CMK (cell line): ENCODE measurements at regions not wholly inside any gene's neighbourhood (a gene's known extent, or its start where the extent isn't known, plus 50 kb on each side); places are given as distances from the start of the nearest gene placed in this dataset.
A peak's percentile ranks its signal among the peaks of the same experiment; 100 is the strongest.
"Not testable (repeated sequence)": the region's sequence is repeated elsewhere in the genome, so short reads cannot be mapped to it uniquely, and the experiment has no call there.

ENCODE experiments used
- DNase-seq: peaks from one replicate; pipeline ENCODE4 v3.0.0-alpha.2; 2010; ENCODE audit warnings: low read depth

DNA sequence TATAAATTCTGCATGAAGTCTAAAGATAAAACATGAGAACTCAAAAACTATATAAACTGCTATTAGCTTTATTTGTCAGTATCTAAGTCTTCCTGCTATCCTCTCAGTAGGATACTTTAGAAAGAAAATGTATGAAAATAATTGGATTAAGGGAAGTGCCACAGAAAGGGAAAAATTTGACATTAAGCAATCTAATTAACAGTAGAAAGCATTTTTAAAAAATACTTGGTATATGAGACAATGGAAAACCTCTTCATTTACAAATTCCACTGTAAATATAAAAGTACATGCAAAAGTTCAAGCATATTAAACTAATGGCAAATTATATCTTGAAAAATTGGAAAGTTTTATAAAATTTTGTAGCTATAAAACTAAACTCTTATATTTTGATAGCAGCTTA lies 518.6 kb upstream of the NUDT12 start:
- DNase-seq: no peak

DNA sequence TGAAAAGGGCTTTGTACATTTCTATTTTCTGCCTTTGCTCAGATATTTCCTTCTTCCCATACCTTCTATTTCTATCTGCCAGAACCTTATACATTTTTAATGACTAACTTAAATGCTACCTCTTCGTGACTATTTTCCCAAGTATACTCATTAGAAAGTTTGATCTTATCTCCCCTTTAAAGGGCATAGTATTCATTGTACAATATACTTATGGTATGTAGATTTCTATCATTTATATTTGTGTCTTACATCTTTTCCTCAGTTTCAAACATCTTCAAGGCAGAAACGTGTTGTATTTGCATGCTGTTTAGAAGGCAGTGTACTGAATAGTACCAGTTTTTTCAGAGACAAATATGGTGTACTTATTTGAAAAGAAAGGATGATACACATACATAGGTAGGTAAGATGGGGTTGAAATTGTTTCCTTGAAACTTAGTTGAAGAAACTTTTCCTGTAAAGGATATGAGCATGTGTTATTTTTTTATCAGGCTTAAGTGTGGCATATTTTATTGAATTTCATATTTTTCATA lies 518.1 kb upstream of the NUDT12 start:
- no peak for DNase-seq

DNA sequence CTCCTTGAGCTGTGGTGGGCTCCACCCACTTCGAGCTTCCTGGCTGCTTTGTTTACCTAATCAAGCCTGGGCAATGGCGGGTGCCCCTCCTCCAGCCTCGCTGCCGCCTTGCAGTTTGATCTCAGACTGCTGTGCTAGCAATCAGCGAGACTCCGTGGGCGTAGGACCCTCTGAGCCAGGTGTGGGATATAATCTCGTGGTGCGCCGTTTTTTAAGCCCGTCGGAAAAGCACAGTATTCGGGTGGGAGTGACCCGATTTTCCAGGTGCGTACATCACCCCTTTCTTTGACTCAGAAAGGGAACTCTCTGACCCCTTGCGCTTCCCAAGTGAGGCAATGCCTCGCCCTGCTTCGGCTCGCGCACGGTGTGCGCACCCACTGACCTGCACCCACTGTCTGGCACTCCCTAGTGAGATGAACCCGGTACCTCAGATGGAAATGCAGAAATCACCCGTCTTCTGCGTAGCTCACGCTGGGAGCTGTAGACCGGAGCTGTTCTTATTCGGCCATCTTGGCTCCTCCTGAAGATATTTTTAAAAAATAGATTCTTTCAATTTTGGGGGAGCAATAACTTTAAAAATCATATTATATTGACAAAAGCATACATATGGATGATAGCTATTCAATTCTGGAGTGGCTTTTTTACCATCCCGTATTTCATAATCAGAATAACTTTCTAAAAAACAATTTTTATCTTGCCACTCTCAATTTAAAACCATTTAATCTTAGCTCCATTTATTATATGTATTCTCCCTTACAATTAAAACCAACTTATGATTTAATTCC lies 517.5 kb upstream of the NUDT12 start:
- not testable (repeated sequence) for DNase-seq

DNA sequence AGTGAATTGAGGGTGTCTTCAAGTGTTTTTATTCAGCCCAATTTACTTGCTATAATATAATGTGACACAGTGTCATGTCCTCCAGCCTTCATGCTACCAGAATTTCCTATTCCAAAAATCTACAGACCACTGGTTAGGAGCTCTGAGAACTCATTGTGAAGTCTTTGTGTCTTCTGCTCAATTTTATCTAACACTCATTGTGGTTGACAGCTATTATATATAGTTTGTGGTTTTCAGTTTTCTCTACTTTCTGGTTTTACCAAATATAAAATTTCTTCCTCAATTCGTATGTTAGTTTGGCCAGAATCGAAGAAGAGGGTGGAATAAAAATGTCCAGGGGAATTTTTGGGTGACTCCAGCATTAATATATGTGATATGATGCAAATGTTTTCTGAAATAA lies 509.3 kb upstream of the NUDT12 start:
- DNase-seq: no peak

DNA sequence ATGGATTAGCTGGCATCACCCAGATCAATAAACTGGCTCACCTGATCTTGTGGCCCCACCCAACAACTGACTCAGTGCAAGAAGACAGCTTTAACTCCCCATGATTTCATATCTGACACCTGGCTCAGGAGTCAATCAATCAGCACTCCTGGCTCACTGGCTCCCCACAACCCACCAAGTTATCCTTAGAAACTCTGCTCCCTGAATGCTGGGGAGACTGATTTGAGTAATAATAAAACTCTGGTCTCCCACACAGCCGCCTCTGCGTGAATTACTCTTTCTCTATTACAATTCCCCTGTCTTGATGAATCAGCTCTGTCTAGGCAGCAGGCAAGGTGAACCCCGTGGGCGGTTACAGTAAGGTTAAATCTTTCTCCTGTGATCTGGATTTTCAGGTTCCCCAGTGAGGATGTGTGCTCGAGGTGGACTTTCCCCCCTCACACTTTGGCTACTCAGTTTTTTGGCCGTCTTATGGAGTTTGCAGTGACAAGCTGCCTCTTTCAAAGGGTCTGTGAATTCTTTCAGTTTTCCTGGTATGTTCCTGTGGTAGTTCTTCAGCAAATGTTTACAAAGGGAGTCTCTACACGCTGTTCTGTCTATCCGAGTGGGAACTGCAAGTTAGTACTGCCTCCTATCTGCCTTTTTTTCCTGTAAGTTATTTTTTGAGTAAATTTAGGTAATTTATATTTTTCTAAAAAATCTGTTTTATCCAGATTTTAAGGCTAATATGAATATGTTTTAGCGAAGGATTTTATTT lies 500.2 kb upstream of the NUDT12 start:
- no peak for DNase-seq

DNA sequence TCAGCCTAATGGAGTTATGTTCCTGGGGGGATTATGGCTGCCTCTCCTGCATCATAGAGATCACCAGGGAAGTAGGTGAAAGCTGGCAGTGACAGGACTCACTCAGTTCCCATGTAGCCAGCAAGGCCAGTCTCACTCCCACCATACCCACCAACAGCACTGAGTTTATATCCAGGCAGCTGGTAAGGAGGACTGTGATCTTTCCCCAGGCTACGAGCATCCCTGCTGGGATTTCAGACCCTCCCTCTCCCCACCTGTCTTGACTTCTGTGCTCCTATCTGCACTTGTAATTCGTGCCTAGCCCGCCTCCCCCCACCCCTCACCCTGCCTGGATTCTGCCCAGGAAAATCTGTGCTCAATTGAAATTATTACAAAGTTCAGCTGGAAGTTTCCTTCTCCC lies 499.1 kb upstream of the NUDT12 start:
- DNase-seq: no peak

DNA sequence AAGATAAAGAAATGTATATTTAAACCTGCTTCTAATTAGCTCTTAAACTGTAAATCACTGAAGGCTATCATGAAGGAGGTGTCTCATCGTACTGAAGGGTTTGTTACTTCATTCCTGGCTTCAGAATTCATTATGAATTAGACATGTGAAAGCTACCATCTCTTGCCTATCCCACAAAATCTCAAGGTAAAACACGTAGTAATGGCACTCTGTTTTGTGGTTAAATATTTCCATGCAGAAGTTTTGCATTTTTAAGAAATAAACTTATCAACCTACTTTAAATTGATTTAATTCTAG lies 490.7 kb upstream of the NUDT12 start:
- DNase-seq: no peak

DNA sequence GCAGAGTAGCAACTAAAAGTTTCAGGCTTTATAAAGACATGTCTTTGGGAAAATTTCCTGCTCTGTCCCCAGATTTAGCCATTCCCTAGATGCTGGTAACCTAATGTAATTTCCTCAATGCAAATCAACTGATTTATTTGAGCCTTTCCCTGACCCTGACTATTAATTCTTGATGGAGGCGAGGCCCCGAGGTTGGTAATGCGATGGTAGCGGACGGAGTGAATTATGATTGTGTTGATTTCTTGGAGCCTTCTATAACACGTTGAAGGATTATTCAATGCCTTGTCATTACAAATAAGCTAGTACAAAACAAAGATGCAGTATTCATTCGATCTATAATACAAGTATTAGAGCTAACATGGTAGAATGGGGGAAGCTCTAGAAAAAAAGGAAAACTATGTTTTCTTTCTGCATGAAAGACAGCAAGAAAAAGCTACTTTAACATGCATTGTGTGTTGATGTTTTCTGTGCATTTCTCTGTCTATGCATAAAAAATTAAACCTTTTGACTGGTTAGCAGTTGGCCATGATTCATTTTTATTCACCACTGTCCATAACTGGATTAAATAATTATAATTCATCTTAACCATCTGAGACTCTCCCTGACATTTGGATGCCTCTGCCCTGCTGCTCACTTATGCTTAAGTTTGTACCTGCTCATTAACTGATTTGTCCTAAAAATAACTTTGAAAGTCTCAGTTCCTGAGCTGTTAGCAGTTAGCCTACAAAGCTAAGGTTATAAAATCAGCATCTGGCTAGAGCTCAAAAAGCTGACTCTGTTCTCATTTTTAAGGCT lies 490.2 kb upstream of the NUDT12 start:
- no peak for DNase-seq

DNA sequence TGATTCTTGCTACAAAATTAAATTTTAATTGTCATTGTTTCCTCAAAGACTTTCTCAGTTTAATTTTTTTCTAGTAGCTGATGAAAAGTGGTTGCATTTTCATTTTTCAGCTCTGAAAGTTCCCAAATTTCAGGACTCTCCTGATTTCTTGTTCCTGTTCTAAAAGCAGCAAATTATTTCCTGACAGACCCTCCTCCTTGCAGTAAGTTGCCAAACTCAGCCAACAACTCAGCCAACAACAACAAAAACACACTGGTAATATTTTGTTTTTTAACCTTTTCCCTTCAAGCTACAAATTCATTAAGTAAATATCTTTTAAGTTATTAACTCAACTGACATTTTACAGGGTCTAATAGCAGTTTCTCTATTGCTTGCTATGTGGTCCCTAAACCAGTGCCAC lies 487.8 kb upstream of the NUDT12 start:
- no peak for DNase-seq

DNA sequence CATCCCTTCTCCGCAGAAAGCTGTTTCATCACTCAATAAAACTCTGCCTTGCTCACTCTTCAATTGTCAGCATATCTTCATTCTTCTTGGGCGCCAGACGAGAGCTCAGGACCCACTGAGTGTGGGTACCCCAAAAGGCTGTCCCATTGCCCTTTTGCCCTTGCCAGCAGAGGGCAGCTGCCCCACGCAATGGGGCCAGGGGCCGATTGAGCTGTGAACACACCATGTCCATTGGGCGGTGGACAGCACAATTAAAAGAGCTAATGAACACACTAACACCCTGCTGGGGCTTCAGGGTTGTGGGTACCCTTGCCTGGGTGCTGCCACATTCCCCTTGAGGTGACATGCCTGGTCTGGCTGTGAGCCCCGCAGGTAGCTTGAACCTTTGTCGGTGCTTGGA lies 487.2 kb upstream of the NUDT12 start:
- no peak for DNase-seq

DNA sequence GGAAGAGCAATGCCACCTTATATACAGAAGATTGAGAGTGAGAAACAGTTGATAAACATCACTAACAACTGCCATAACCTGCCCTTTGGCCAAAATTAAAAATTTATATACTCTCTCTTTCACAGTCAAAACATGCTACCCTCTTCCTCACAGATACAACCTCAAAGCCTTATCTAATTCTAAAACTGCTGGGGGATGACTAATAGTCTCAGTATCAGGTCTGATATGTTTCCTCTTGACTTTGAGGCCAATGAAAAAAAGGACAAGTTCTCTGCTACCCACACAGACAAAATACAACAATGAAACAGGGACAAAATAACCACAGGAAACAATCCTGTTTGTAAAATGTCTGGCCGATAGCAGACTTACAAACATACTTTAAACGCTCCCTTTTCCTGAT lies 485.6 kb upstream of the NUDT12 start:
- peak; percentile 7 for DNase-seq

DNA sequence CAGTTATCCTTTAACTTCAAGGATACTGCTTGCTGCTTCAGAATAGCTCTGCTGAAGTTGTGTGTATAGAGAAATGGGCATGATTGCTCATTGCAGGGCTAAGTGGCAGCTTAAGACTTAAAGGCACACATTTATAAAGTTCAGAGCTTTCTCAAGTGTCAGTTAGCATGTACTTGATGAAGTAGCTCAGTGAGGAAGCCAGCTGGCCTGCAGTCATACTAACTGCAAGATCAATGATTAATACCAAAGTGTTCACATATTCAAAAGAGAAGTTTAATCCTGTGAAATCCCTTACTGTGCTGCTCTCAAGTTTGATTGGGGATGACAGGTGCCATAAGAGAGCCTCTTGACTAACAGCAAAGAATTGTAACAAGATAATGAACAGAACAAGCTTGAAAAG lies 483.4 kb upstream of the NUDT12 start:
- no peak for DNase-seq

DNA sequence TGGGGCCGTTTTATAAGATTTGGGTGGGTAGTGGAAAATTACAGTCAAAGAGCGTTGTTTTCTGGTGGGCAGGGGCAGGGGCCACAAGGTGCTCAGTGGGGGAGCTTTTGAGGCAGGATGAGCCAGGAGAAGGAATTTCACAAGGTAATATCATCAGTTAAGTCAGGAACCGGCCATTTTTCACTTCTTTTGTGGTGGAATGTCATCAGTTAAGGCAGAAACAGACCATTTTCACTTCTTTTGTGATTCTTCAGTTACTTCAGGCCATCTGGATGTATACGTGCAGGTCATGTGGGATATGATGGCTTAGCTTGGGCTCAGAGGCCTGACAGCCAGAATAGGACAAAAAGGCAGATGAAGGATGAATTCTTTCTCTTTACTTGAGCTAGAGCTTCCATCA lies 477.3 kb upstream of the NUDT12 start:
- DNase-seq: not testable (repeated sequence)

DNA sequence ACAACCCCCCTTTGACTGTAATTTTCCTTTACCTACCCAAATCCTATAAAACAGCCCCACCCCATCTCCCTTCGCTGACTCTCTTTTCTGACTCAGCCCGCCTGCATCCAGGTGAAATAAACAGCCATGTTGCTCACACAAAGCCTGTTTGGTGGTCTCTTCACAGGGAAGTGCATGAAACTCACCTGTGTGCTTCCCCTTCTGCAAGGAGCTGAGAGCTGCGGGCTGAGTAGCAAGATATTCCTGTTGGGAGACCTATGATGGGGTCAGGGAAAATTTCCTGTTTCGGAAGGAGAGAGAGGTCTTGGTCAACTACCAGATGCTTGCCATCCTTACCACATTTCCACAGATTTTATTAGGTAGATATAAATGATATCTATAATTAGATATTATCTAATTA lies 474.5 kb upstream of the NUDT12 start:
- DNase-seq: not testable (repeated sequence)

DNA sequence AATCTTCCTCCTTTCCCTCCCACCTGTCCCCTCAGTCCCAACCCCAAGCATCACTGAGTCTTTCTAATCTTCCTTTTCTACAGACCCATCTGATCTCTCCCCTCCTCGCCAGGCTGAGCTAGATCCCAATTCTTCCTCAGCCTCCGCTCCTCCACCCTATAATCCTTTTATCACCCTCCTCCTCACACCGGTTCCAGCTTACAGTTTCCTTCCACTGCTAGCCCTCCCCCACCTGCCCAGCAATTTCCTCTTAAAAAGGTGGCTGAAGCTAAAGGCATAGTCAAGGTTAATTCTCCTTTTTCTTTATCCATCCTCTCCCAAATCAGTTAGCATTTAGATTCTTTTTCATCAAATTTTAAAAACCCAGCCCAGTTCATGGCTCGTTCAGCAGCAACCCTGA lies 470.6 kb upstream of the NUDT12 start:
- not testable (repeated sequence) for DNase-seq

DNA sequence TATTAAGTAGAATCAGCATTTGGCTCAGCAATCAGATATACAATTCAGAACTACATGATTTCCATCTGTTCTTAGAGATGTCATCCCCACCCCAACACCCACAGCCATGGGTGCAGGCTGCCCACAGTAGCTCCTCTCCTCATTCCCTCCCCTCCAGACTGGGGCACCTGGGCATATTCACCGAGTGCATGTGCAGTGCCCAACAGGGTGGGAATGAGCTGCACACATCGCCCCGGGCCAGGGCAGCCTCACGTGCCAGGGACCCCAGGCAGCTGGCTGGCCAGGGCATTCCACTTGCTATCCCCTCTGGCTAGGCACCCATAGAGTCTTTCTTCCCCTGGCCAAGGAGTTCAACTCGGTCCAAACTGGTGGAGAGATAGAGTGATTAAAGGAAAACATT lies 461.9 kb upstream of the NUDT12 start:
- no peak for DNase-seq

DNA sequence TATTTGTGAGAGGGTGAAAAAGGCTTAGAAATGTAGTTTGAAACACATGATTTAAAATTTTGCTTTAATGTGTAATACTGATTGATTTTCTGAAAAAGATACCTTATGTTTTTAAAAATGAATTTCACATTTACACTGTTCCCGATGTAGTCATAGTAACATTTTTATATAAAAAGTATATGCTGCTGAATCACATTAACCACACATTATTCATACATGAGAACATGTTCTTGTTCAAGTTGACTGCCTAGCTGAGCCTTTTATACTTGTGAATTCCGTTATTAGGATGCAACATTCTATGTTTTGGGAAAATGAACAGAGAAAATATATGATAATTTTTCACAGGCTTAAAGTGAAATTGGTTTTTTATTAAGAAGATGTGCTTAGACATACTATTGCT lies 461.1 kb upstream of the NUDT12 start:
- no peak for DNase-seq

DNA sequence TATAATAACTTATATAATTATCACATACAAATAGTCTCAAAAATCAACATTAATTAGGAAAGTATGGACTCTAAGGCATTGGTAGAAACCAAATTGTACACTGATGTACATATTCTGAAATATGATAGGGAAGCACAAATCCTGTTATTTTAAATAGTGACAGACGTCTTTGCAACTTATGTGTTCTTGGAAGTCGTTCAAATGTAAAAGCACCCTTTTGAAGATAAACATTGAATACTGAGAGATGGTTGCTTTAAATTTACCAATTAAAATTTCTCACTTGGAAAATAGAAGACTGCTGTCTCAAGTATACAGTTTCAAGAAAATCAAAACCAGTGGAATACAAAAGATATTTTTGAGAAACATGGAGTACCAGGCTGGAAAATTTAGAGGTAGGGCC lies 457.4 kb upstream of the NUDT12 start:
- no peak for DNase-seq

DNA sequence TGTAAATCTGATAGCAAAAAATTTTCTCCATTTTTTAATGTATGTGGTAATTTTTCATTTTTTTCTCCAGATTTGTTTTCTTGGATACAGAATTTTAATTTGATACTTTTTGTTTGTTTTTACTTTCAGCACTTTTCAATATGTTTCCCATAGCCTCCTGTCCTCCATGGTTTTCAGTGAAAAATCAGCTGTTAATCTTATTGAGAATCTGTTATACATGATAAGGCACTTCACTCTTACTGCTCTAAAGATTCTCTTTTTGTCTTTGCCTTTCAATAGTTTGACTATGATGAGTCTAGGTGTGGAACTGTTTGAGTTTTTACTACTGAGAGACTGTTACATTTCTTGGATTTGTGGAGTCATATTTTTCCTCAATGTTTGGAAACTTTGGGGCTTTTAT lies 455.7 kb upstream of the NUDT12 start:
- DNase-seq: no peak

DNA sequence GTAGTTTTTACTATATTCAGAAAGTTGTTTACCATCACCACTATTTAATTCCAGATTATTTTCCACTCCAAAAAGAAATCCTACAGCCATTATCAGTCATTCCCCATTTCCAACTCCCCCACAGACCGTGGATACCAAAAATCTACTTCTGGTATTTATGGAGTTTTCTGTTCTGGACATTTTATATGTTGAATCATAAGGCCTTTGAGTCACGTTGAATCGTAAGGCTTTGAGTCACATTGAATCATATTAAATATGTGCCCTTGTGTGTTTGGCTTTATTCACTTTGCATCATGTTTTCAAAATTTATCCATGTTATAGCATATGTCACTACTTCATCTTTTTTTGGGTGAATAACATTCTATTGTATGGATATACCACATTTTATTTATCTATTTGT lies 454.1 kb upstream of the NUDT12 start:
- no peak for DNase-seq

DNA sequence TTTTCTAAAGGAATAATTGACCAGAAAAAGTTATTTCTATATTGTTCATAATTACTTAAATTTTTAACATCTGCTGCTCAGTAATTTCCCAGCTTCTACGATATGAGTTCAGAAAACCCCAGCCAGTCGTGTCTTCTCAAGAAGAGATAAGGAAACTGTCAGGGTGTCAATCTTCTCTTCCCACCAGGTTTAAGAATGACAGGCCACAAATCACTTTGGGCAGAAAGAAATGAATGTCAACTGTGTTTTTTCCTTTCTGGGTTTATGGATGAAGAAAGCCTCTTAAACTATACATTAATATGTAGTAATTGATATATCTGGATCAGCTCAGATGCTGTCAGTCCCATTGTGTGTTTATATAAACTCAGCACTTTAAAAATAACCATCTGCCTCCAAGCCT lies 453.2 kb upstream of the NUDT12 start:
- DNase-seq: no peak

DNA sequence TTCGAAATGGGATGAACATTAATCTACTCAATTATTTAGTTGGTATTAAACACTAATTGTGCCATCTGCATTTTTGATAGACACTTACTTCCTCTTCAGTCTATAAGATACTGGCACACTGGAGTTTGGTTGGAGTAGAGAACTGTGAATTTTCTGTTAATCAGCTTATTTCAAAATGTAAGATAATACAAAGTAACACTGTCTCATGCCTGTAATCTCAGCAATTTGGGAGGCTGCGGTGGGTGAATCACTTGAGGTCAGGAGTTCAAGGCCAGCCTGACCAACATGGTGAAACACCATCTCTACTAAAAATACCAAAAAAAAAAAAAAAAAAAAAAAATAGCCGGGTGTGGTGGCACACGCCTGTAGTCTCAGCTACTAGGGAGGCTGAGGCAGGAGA lies 440.2 kb upstream of the NUDT12 start:
- DNase-seq: not testable (repeated sequence)

DNA sequence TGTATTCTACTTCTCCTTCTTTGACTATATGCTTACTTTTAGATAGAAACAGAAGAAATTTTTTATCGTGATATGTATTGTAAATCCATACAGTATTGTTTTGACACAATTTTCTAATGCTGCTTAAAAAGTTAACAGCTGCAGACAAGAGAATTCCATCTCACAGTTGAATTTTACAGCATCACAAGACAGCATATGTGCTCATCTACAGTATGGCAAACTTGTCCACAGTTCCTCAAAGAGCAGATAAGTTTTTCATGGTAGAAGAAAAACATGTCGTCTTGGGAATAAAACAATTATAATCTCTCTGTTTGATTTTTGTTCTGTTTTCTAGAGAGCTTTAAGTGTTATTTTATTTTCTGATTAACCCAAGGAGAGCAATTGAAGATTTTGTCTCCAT lies 438.5 kb upstream of the NUDT12 start:
- DNase-seq: no peak
